NCI-H526 treated with DMSO at 0.1 percent for 48 hours (cell line): ENCODE measurements at regions not wholly inside any gene's neighbourhood (a gene's known extent, or its start where the extent isn't known, plus 50 kb on each side); places are given as distances from the start of the nearest gene placed in this dataset.
"Not testable (repeated sequence)": the region's sequence is repeated elsewhere in the genome, so short reads cannot be mapped to it uniquely, and the experiment has no call there.

ENCODE experiments used
- DNase-seq: peaks from one replicate; lab custom pipeline; 2025; lab: John Stamatoyannopoulos, UW

DNA sequence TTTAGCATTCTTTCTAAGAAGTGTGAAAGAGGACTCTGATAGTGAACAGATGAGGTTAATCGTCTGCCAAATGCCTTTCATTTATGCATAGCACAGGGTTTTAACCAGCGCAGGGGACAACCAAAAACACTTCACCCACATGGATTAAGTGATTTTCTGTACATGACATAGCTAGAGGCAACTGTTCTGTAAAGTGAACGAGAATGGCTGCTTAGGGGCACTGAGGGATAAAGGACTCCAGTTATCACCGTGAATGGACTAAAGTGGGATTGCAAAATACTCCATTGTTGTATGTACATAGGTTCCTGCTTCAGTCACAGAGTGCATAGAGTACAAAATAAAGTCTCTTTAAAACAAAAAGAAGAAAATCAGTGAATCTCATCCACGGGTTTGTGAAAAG, 456.8 kb downstream of the DMAC1 start:
- DNase-seq, result no peak

DNA sequence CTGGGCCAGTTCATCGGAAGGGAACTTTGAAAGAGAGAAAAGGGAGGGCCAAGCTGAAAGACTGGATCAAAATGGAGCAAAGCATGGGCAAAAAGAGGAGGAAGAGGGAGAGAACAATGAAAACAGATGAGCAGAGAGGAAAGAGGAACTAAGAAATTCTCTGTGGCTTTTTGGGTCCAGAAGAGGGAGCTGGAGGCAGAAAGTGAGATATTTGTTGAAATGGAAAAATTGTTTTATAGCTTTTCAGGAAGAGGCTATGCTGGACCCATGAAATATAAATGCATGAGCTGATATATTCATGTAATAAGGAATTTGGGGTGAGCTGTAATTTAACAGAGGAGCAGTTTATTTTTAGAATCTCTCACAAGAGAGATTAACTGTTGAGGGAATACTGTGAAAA, 457.3 kb downstream of the DMAC1 start:
- no peak for DNase-seq

DNA sequence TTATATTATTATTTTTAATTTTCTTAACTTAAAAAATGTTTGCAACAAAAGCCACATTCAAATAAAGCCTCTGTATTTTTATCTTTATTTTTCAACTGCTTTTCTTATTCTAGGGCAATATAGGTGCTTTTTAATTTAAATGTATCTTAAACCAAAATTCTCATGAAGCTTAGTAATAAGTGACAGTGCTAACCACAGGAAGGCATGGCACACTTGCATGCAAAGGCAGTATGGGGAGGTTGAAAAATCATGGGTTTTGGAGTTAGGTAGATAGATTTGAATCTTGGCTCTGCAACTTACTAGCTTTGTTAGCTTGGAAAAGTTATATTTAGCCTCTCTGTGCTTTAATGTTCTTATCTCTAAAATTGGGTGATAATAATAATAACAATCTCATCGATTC, 458.0 kb downstream of the DMAC1 start:
- DNase-seq, result no peak

DNA sequence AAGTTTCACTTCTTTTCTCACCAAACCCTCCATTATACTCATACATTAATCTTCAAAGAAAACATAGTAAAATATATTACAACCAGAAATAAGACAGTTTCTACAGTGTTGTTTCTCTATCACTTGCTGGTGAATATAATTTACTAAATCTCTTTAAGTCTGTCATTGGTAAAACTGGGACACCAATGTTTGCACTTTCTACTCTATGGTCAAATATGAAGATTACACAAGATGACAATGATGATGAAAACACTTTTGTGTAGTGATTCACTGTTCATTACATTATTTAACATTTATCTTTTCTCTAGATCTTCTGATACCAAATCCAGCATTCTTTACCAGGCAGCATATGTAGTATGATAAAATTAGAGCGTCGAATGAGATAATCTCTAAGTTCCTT, 459.1 kb downstream of the DMAC1 start:
- DNase-seq, result no peak

DNA sequence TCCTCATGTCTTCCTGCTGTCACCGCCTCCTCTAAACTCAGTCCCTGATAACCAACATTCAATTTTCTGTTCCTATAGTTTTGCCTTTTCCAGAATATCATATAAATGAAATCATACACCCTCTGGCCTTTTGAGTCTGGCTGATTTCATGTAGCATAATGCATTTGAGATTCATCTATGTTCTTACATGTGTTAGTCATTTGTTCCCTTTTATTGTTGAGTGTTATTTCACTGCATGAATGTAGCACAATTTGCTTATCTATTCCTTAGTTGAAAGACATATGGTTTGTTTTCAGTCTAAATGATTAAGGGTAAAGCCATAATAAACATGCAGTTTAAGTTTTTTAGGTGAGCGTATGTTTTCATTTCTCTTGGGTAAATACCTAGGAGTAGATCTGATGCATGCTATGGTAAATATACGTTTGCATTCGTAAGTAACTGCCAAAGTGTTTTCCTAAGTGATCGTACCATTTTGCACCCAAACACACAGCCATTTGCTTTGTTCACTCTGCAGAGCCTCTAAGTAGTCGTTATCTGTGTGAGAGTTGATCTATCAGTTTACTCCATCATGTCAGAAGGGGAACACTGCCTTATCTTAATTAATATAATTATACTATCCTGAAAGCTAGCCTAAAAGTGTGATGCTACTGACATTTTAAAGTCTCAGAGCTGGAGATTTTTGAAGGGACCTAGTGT, 460.8 kb downstream of the DMAC1 start:
- no peak for DNase-seq

DNA sequence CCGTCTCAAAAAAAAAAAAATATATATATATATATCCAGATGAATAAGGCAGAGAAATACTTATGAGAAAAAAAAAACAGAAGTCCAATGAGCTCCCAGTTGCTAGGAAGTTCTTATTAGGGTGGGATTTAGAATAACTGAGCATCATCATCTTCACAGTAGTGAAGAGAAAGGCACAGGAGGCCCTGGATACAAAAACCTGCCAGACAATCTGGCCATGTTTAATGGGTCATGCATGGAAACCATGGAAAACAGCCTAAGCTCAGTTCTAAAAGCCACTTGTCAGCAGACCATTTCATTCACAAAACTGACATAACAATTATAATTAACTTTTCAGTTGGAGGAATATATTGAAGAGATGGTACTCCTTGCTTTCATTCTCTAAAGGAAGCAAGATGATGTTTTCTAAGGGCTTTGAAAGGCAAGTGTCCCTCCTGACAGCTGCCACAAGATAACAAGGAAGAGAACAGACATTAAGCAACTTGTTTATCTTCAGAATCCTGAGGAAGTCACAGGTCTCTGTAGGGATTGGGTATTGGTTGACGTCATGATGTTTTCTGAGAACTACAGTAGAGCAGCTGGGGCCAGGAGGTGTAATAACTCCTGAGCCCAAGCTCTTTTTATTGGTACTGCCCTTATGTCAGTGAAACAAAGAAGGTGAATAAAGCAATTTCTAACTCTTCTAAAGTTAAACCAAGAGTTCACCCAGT, 463.1 kb downstream of the DMAC1 start:
- no peak for DNase-seq

DNA sequence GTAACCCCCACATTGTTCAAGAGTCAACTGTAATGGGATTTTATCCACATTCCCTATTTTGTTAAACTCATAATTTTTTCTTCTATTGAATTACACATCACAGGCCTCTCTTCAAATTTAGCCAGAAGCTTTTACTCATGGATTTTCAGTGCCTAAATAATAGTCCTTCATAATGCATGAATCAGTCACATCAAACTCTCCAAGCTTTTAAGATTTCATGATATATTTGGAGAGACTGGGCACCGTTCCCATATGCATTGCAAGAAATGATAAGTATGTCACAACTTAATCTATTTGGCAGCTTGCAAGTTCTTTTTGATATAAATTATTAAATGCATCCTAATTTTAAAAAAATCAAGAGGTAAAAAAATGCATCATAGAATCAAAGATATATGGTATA, 465.9 kb downstream of the DMAC1 start:
- no peak for DNase-seq

DNA sequence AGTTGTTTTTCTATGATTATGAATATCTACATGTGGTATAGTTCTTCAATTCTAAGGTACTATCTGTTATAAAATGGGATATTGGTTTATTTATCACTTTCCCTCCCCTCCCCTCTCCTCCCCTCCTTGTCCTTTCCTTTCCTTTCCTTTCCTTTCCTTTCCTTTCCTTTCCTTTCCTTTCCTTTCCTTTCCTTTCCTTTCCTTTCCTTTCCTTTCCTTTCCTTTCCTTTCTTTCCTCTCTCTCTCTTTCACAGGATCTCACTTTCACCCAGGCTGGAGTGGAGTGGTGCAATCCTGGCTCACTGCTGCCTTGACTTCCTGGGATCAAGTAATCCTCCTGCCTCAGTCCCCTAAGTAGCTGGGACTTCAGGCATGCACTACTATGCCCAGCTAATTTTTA, 466.8 kb downstream of the DMAC1 start:
- DNase-seq, result no peak

DNA sequence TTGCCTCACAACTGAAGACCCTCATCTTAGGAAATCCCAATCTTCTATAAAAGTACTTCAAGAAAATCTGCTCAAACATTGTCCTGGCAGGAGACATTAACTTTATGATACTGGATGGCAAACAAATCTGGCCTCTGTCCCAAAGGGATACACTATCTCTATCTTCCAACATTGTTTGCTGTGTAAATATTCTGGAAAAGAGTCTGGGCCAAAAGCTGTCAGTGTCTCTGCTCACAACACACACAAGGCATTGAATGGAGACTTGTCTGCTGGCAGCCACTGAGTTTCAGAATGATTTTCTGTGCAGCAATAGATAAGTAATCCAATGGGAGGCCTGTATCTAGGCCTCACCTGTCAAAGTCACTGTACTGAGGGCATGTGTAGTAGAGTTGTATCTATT, 471.1 kb downstream of the DMAC1 start:
- no peak for DNase-seq

DNA sequence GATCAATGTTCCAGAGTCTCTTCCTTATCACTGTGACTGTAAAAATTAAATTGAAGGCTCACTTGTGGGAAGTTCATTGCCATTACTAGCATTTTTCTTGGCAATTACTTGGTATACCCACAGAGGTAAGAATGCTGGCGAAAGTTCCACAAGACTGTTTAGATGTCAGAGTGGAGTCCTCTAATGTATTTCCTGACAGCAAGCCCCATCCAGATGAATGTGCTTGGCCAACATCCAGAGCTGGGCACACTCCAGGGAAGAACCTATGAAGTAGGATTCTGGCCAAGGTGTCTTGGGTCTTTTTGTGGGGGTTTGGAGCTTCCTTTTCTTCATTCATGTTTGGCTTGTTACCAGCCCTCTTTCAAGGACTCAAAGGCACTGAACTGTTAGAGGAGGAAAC, 473.6 kb downstream of the DMAC1 start:
- no peak for DNase-seq

DNA sequence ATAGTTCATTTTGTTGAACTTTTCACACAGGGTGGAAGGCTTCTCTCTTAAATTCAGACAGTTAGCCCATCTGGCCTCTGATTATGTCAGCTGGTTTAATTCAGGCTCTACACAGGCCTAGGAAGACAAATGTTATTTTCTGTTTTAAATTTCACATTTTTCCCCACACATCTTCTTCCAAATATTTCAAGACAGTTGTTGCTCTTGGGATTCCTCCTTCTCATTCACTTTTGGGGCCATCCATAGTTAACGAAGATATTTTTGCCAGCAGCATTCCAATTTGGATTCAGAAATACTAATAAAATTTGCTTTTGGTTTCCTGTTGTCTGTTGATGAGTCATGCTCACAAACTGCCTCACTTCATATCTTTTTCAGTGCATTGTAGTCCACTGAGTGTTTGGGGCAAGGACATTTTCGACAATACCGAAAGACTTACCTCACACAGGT, 475.4 kb downstream of the DMAC1 start:
- DNase-seq, result no peak

DNA sequence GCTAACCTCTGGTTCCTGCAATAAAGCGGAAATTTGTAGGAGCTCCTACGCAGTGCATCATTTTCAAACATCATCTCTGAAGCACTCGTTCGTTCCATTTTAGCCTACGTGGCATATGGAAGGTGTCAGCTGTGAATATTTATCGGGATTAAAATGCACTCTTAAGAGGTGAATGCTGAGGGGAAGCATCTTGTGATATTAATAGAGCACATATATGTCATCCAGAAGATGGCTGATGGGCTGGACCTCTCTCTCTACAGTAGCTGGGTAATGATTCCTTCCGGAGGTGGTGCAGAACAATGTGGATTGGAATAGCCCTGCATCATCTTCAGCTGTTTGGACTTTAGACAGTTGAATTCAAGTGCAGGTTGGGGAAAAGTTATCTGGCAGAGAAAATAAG, 478.7 kb downstream of the DMAC1 start:
- no peak for DNase-seq

DNA sequence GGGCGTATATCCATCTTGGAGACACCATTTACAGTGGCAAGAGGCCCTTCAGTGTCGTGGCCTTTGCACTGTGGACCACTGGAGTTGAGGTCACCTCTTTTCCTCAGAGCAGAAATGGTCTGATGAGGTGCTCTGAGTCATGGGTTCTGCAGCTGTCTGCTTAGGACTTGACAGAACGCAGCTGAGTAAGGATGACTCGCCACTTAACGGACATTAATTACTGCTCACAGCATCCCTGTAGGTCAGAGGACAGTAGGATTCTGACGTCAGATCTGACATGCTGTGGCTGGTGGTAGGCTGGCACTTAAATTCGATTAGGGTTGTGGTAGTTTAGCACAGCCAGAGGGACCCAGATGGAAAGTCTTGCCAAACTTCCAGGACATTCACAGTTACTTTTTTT, 479.4 kb downstream of the DMAC1 start:
- DNase-seq, result no peak

DNA sequence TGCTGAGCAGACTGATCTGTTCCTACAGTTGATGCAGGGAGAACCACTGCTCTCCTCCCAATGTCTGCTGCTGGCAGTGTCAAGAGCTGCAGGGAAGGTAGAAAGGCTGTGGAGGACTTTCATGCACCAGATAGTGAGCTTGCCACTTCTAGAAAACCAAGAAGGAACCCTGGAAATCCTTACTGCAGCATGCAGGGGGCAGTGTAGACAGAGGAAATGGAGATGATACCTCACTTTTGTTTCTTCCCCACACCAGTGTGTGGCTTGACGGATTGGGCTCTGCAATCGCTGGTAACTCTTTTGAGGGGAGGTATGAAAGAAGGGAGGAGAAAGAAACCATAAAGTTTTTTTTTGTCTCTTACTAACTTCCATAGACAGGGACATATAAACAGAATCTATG, 480.7 kb downstream of the DMAC1 start:
- DNase-seq, result no peak

DNA sequence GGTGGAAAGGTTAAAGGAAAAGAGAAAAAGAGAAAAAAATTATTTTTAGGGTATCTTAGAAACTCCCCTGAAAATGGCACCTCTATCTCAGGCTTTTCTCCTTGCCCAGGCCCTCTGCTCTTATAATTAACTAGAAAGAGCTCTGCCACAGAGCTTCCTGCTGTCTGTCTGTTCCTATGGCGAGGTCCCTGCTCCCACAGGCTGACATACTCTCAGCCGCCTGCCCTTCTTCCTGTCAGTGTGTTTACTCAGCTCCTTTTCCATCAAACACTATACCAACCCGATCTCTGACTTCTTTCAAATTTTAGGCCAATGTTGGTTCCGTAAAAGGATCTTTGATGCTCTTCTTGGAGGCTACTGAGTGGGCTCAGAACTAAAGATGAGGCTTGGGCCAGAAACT, 482.6 kb downstream of the DMAC1 start:
- DNase-seq, result no peak

DNA sequence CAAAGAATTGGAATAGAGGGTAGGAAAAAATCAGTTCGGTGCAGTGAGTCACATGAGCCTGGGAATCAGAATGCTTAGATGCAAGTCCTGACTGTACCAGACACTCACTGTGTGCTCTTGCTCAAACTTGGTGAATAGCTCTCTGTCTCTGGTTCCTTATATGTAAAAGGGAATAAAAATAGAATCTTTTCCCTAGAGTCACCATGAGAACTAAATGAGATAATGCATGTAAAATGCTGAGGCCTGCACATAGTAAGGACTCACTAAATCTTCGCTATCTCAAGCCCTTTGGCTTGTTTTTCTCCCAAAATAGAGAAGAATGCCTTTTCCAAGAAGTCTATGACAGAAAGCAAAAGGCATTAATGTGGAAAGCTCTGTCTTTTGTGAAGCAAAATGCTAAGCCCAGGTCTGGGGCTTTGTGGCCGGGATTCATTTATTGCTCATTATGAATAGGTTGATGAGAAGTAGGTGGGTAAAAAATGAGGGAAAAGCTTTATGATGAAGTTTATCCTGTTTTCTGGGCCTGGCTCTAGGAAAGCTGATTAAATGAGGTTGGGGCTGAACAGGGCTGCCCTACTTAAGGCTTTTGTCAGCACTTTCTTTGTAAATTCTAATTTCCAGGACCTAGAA, 483.3 kb downstream of the DMAC1 start:
- DNase-seq, result no peak

DNA sequence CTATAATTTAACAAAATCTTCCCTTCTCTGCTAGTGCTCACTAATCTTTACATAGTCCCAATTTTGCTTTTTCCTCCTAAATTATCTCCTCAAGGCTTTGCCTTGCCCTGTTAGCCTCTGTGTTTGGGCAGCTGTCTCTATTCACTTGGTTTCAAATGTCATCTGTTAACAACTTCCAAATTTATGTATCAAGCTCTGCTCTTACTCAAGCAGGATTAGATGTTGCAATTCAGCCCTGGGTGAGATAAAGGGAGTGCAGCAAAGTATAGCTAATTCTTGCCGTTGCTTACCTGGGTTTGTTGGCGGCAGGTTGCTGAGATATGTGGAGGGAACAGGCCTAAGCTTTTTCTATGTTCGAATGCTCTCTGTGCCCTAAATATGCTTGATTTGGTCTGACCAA, 483.8 kb downstream of the DMAC1 start:
- no peak for DNase-seq

DNA sequence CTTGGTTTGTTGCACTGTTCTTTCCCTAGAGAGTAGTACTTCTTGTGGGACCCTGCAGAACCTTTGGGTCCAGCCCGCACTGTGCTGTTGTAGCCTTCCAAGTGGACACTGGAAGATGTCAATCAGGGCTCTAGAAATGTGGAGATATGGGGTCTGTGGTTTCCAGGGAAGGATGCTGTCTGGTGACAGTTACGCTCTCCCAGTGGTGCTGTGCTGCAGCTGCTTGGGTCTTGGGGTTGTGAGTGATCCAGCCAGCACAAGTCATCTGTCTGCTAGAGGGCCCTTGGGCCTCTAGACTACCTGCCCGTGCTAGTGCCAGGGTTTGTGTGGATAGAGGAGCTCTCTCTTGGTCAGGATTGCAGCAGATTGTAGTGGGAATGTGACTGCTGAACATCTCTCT, 484.5 kb downstream of the DMAC1 start:
- DNase-seq, result no peak

DNA sequence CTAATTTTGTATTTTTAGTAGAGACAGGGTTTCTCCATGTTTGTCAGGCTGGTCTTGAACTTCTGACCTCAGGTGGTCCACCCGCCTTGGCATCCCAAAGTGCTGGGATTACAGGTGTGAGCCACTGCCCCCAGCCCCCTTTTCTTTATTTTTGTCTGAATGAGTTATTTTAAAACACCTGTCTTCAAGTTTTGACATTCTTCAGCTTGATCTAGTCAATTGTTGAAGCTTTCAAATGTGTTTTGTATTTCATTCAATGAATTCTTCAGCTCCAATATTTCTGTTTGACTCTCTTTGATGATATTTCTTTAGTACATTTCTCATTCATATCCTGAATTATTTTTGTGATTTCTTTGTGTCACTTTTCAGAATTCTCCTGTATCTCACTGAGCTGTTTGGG, 486.2 kb downstream of the DMAC1 start:
- no peak for DNase-seq

DNA sequence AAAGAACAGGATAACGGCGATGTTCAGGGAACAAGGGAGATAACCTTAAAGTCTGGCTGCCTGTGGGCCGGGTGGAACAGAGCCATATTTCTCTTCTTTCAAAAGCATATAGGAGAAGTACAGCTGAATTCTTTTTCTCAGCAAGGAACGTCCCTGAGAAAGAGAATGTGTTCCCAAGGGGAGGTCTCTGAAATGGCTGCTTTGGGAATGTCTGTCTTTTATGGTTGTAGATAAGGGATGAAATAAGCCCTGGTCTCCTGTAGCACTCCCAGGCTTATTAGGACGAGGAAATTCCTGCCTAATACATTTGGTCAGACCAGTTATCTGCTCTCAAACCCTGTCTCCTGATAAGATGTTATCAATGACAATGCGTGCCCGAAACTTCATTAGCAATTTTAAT, 490.5 kb downstream of the DMAC1 start:
- not testable (repeated sequence) for DNase-seq

DNA sequence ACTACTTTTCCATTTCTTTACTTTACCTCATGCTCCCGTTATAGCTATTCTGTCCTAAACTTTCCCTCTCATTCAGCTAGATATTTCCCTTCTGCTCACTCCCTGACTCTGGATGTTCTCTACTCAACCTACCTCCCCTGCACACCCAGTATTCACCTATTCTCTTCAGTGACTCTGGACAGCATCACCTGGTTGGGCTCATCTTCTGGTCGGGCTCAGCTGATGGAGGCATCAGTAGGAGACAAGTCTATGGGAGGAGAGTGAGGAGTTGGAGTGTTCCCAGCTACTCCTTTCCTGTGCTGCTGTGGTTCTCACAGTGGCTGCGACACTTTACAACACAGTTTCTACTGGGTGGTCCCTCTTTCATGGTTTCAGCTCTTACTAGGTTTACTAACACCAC, 493.9 kb downstream of the DMAC1 start:
- DNase-seq, result no peak

DNA sequence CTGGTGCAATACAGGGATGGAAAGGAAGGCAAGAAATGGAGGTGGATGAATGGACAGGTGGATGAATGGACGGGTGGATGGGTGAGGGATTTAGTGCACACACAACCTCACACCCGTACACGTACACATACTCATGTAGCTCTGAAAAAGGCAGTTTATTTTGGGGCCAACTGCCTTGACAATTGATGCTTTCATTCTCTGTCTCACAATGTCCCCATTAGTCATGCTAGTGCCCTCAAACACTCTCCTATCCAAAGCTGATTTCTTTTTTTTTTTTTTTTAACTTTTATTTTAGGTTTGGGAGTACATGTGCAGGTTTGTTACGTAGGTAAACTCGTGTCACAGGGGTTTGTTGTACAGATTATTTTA, 495.0 kb downstream of the DMAC1 start:
- DNase-seq, result no peak

DNA sequence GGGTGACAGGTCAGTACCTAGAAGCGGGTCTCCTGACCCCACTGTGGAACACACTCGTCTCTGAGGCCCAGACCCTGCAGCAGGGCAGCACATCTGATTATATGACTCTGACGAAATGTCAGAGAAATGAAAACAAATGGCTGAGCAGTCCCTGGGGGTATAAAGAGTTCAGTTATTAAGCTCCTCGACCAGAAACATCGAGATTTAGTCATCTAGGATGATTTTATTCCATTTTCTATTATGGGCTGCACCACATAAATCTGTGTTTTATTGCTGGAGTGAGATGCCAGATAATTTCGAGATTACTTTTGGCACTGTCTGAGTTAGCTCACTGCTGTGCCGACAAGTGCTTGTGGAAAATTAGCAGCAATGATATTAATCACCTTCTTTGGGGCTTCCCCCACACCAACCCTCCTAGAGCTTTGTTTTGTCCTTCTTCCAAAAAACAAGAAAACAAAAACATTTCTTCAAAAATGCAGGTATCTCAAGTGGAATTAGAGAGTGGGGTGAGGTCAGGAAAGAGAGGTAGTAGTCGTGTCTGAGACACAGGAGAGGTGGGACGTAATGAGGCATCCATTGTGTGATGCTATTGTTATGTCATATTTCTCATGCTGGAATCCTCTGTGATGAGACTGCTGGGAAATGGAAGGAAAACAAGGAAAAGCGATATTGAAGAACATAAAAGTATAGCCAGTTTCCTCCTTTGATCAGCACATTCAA, 495.5 kb downstream of the DMAC1 start:
- no peak for DNase-seq
